ENCODE measurements at regions not wholly inside any gene's neighbourhood (a gene's known extent, or its start where the extent isn't known, plus 50 kb on each side); places are given as distances from the start of the nearest gene placed in this dataset.
A peak's percentile ranks its signal among the peaks of the same experiment; 100 is the strongest.

DNA sequence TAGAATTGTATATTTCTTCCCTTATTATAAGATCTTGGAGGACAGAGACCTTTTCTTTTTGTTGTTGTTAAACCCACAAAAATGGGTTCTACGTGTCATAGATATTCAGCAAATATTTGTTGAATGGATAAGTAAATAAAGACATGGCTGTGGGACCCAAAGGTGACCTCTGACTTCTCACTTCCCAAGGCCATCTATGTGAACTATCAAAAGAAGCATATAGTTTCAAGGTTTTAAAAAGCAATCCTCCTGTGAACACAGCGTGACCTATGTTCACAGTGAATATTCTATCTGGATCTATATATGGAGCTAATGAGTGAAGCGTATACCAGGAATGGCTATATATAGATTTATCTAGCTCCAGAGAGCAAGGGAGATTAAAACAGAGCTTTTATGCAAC is 312.8 kb upstream of the C11orf87 start:
- no peak for DNase-seq

DNA sequence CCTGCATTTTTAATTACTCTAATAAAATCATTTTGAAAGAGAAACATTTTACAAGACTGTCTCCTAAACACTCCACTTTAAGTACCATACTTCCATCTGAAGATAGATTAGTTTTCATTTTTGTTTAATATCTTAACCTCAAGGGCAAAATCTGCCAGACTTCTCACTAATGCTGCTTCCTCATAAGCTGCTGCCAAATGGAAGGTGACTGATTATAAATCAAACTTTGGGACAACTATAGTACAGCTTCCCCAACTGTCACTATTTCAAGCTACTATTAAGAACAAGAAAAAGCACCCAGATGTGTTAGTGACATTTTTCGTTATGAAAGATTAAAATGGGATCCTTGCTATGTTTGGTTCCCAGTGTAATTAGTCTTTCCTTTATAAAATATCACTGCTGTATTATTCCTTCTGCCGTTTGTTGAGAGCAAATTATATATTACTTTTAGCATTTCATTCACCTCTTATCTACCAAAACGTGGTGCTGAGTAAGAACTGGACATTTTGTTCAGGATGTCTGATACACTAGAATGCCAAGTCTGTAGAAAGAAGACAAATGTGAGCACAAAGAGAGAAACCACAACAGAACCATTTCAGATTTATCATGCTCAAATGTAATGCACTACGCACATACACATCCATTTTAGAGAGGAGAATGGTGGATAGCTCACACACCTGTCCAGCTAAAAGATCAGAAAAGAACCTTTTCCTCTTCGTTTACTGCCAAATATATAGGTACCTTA is 312.2 kb upstream of the C11orf87 start:
- no peak for DNase-seq

DNA sequence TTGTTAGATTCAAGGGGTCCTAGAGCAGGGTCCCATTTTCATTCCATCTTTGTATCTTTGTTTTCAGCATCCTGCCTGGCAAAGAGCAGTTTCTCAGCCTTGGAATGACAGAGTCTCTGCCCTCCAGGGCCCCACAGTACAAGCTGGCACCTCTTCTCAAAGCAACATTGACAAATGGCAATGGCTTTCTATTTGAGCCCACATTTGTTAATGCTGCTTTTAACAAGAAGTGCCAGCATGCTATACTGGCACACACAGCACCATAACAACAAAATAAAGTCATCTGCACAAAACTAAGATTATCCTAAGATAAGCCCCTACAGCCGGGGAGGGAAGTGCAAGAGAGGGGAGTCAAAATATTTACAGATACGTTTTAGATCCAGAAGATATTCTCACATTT is 309.7 kb upstream of the C11orf87 start:
- DNase-seq: no peak

DNA sequence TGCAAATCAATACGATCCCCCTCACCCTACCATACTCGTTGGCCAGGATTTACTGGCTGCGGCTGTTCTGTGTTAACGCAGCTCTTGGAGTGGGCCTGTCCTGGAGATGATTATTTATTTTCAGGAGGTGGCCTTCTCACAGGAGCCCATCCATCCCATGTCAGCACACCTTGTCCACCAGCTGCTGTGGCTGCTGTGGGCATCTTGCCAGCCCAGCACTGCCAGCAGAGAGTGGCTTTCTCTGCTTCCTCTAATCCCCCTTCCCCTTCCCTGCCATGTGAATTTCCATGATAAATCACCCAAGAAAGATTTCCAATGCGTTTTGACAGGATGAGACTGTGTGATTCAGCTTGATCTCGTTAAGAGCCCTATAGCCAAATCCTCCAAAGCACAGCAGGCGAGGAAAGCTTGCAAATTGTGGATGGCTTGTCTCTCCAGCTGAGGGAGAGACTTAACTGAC is 309.1 kb upstream of the C11orf87 start:
- no peak for DNase-seq

GRCh38 chr11:109120341-109120740 is 301.6 kb upstream of the C11orf87 start:
- DNase-seq: no peak

DNA sequence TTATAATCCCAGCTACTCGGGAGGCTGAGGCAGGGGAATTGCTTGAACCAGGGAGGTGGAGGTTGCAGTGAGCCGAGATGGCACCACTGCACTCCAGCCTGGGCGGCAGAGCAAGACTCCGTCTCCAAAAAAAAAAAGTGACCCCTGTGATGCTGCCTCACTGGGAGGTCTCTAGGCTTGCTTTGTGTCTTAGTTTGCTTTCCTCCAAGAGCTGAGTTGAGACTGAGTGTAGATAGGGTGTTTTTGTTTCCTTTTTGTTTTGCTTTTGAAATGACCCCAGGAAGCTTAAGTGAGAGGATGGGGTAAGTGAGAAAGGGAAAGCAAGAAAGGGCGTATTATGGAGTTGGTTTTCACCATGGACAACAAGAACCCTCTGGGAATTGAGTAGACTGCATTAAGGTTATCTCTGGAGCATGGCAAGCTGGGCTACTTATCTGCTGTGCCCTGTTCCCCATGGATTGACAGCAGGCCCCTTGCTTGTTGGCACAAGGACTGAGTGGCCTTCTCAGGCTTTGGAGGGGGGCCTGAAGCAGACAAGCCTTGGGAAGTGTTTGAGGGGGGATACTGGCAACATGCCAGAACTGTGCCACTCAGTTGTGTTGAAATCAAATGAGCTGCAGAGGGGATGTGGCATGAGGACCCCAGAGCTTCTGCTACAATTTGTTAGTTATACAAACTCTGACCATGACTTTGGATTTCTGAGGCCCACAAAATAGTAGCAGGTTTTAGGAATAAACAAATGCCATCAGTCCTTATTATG is 300.6 kb upstream of the C11orf87 start:
- no peak for DNase-seq

GRCh38 chr11:109123816-109124787 is 297.9 kb upstream of the C11orf87 start:
- no peak for DNase-seq

DNA sequence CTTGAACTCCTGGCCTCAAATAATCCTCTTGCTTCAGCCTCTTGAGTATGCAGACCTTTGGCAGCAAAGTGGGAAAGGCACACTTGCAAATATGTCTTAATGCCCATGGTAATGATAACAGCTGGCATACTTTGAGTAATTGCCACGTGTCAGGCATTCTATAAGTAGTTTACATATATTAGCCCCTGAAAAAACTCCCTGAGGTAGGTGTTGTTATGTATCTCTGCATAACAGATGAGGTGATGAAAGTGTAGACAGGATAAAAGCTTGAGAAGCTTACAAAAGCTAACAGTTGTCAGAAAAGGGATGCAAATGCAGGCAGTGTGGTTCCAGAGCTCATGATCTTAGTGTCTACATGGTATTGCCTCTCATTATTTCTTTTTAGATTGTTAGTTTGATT is 291.1 kb upstream of the C11orf87 start:
- peak; percentile 36 for DNase-seq

GRCh38 chr11:109132539-109132938 is 289.5 kb upstream of the C11orf87 start:
- DNase-seq: no peak

GRCh38 chr11:109133159-109133558 is 288.8 kb upstream of the C11orf87 start:
- no peak for DNase-seq

GRCh38 chr11:109135627-109136026 is 286.4 kb upstream of the C11orf87 start:
- no peak for DNase-seq

DNA sequence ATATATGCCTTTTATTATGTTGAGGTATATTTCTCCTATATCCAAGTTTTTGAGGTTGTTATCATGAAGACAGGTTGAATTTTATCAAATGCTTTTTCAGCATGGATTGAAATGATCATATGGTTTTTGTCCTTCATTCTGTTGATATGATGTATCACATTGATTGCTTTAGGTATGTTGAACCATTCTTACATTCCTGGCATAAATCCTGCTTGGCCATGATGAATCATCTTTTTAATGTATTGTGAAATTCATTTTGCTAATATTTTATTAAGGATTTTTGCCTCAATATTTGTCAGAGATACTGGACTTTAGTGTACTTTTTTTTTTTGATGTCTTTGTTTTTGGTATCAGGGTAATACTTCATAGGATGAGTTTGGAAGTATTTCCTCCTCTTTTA is 283.8 kb upstream of the C11orf87 start:
- no peak for DNase-seq

- DNase-seq: no peak
Observed at GRCh38 chr11:109140426-109140825, 281.6 kb upstream of the C11orf87 start.

GRCh38 chr11:109140857-109141515 is 281.0 kb upstream of the C11orf87 start:
- DNase-seq: no peak

DNA sequence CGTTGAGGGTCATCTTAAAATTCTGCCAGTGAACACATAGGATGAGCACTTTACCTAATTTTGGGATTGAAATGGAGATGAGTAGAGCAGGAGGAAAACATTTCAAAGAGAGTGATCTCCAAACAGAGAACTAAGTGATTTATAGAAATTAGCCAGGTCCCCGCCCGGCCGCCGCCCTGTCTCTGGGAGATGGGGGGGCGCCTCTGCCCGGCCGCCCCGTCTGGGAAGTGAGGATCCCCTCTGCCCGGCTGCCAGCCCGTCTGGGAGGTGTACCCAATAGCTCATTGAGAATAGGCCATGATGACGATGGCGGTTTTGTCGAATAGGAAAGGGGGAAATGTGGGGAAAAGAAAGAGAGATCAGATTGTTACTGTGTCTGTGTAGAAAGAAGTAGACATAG is 276.7 kb upstream of the C11orf87 start:
- DNase-seq: no peak

DNA sequence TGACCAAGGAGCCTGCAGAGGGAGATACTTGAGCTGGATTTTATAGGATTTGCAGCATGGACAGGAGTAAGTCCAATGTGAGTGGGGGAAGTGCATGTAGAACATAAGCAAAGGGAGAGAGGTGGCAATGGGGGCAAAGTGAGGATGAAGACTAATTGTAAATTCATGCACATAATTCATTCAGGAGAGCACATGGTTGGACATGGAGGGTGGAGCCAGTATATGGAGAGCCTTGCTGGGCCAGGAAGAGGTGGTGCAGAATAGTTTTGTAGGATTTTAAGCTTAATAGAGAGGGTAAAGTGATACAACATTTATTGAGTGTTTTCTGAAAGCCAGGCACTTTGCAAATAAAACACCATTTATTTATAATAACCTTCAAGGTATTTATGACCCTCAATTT is 274.3 kb upstream of the C11orf87 start:
- no peak for DNase-seq

DNA sequence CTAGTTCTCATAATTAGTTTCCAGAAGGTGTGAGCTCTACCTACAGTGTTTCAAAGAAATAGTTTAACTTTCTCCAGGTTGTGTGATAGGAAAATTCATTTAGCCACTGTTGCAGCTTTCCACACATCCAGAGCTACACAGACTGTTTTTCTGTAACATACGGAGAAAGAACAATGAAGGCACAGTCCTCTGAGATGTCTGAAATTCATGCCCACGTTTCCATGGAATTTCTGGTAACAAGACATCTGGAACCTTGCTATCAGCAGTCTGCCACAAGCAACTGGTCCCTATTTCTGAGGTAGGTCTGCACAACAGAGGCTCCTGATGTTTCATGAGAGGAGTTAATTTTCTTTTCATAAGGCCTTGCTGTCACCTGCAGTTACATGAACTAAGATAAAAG is 273.3 kb upstream of the C11orf87 start:
- DNase-seq: no peak

GRCh38 chr11:109150581-109150980 is 271.4 kb upstream of the C11orf87 start:
- DNase-seq: no peak

DNA sequence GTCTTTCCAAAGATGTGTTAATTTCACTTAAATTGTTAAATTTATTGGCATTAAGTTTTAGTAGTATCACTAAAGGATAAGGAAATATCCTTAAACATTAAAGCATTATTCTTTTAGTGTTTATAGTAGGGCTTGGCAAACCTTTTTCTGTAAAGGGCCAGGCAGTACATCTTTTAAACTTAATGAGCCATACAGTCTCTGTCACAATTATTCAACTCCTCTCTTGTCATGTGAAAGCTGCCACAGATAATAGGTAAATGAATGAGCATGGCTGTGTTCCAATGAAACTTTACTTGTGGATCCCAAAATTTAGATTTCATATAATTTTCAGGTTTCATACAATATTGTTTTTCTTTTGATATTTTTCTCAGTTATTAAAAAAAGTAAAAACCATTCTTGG is 268.2 kb upstream of the C11orf87 start:
- peak; percentile 72 for DNase-seq

DNA sequence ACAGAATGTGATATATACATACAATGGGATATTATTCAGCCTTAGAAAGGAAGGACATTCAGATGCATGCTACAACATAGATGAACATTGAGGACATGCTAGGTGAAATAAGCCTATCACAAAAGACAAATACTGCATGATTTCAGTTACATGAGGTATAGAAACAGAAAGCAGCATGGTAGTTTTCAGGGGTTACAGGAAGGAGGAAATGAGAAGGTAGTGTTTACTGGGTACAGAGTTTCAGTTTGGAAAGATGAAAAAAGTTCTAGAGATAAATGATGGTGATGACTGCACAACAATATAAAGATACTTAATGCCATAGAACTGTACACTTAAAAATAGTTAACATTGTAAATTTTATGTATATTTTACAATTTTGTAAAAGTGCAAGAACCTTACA is 266.7 kb upstream of the C11orf87 start:
- no peak for DNase-seq

DNA sequence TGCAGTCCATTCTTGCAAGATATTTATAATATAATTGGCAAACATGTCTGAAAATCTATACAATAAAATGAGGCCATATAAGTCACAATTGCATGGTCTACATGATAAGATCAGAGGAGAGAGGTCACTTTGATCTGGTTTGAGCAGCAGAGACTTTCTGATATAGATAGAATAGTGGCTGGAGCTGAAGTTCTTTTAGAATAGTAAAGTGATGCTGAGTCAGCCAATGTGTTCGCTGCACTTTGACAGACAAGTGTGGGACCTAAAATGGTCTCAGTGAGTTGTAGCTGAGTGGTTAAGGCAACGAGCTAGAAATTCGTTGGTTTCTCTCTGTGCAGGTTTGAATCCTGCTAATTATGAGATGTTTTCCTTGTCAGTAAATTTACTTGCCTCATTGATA is 257.0 kb upstream of the C11orf87 start:
- no peak for DNase-seq

GRCh38 chr11:109166441-109166840 is 255.5 kb upstream of the C11orf87 start:
- no peak for DNase-seq

GRCh38 chr11:109173504-109173903 is 248.5 kb upstream of the C11orf87 start:
- no peak for DNase-seq
